ENCODE measurements at regions not wholly inside any gene's neighbourhood (a gene's known extent, or its start where the extent isn't known, plus 50 kb on each side); places are given as distances from the start of the nearest gene placed in this dataset.

GRCh38 chr18:5678779-5679406, 135.1 kb upstream of the EPB41L3 start:
- TF ChIP-seq CTCF (IDR thresholded peaks at IDR 0.05), result no peak
- no peak for TF ChIP-seq POLR2A (IDR thresholded peaks at IDR 0.05)
- no peak for TF ChIP-seq EP300 (IDR thresholded peaks at IDR 0.05; ENCODE audit: low read depth)
- TF ChIP-seq POLR2AphosphoS5 (IDR thresholded peaks at IDR 0.05), result no peak

Measured in transverse colon (tissue), 4 donors.